GM04504 (cell line): ENCODE measurements at regions not wholly inside any gene's neighbourhood (a gene's known extent, or its start where the extent isn't known, plus 50 kb on each side); places are given as distances from the start of the nearest gene placed in this dataset.

ENCODE experiments used
- DNase-seq: peaks from one replicate; pipeline ENCODE4 v3.0.0-alpha.2; 2012; ENCODE audit warnings: low read depth

GRCh38 chr2:13536941-13537340 lies 820.2 kb downstream of the TRIB2 start:
- DNase-seq: no peak

GRCh38 chr2:13537771-13538349 lies 821.1 kb downstream of the TRIB2 start:
- no peak for DNase-seq

GRCh38 chr2:13539296-13539695 lies 822.6 kb downstream of the TRIB2 start:
- DNase-seq: no peak

GRCh38 chr2:13542061-13542460 lies 825.3 kb downstream of the TRIB2 start:
- DNase-seq: no peak

- no peak for DNase-seq
Observed at GRCh38 chr2:13542642-13543041, 825.9 kb downstream of the TRIB2 start.

- DNase-seq: no peak
Observed at GRCh38 chr2:13543550-13543949, 826.8 kb downstream of the TRIB2 start.

- no peak for DNase-seq
Observed at GRCh38 chr2:13545320-13545719, 828.6 kb downstream of the TRIB2 start.

- no peak for DNase-seq
Observed at GRCh38 chr2:13546131-13546530, 829.4 kb downstream of the TRIB2 start.

GRCh38 chr2:13550285-13551231 lies 833.8 kb downstream of the TRIB2 start:
- DNase-seq: no peak

- peak; percentile 1 for DNase-seq
Observed at GRCh38 chr2:13558368-13558767, 841.6 kb downstream of the TRIB2 start.

- no peak for DNase-seq
Observed at GRCh38 chr2:13560322-13560721, 843.6 kb downstream of the TRIB2 start.

- DNase-seq: no peak
Observed at GRCh38 chr2:13572466-13572865, 855.7 kb downstream of the TRIB2 start.

GRCh38 chr2:13574831-13575230 lies 858.1 kb downstream of the TRIB2 start:
- no peak for DNase-seq

GRCh38 chr2:13576406-13577036 lies 859.8 kb downstream of the TRIB2 start:
- no peak for DNase-seq

- DNase-seq: no peak
Observed at GRCh38 chr2:13578547-13578946, 861.8 kb downstream of the TRIB2 start.

- DNase-seq: no peak
Observed at GRCh38 chr2:13581471-13581870, 864.7 kb downstream of the TRIB2 start.

GRCh38 chr2:13583609-13584008 lies 866.9 kb downstream of the TRIB2 start:
- no peak for DNase-seq

- no peak for DNase-seq
Observed at GRCh38 chr2:13584020-13584419, 867.3 kb downstream of the TRIB2 start.

GRCh38 chr2:13585732-13586131 lies 869.0 kb downstream of the TRIB2 start:
- no peak for DNase-seq

- DNase-seq: no peak
Observed at GRCh38 chr2:13596233-13596632, 879.5 kb downstream of the TRIB2 start.

GRCh38 chr2:13597176-13597575 lies 880.4 kb downstream of the TRIB2 start:
- no peak for DNase-seq

GRCh38 chr2:13601506-13601905 lies 884.8 kb downstream of the TRIB2 start:
- no peak for DNase-seq
